SK-N-SH treated with all-trans-retinoic acid at 6 μM for 48 hours (cell line): ENCODE measurements at regions not wholly inside any gene's neighbourhood (a gene's known extent, or its start where the extent isn't known, plus 50 kb on each side); places are given as distances from the start of the nearest gene placed in this dataset.
A peak's percentile ranks its signal among the peaks of the same experiment; 100 is the strongest.

Source experiments
- ATAC-seq: fragments of 200-7000 bp; cut with Tn5 transposase; 3 replicates; pipeline ENCODE4 v1.9.1; 2020; ENCODE audit warnings: mild to moderate bottlenecking, moderate library complexity
- ARNTL ChIP-seq: fragments of 450-650 bp; formaldehyde crosslinking; IDR thresholded peaks from 2 replicates; pipeline ENCODE4 v1.5.0; 2020; ENCODE audit warnings: low read depth, mild to moderate bottlenecking, moderate library complexity, borderline replicate concordance
- BACH2 ChIP-seq: fragments of 250-450 bp; sonication (Bioruptor Pico); IDR thresholded peaks from 2 replicates; pipeline ENCODE4 v1.9.0; 2021; ENCODE audit warnings: mild to moderate bottlenecking, borderline replicate concordance
- CREB5 ChIP-seq: fragments of 250-450 bp; sonication (Bioruptor Pico); IDR thresholded peaks from 2 replicates; pipeline ENCODE4 v1.5.1; 2020; ENCODE audit warnings: low read depth, mild to moderate bottlenecking, moderate library complexity
- CSDC2 ChIP-seq: fragments of 250-450 bp; sonication (Bioruptor Pico); IDR thresholded peaks from 2 replicates; pipeline ENCODE4 v1.5.0; 2020; ENCODE audit warnings: mild to moderate bottlenecking, moderate library complexity
- CSRNP3 ChIP-seq: fragments of 250-450 bp; sonication (Bioruptor Pico); IDR thresholded peaks from 2 replicates; pipeline ENCODE4 v1.5.1; 2021; ENCODE audit warnings: mild to moderate bottlenecking, moderate library complexity
- ESRRG ChIP-seq: fragments of 250-450 bp; sonication (Bioruptor Pico); IDR thresholded peaks from 2 replicates; pipeline ENCODE4 v1.6.1; 2021; ENCODE audit warnings: mild to moderate bottlenecking
- GLIS3 ChIP-seq: fragments of 250-450 bp; sonication (Bioruptor Pico); IDR thresholded peaks from 2 replicates; pipeline ENCODE4 v1.5.0; 2020; ENCODE audit warnings: mild to moderate bottlenecking, moderate library complexity
- ISL1 ChIP-seq: fragments of 250-450 bp; sonication (Bioruptor Pico); IDR thresholded peaks from 2 replicates; pipeline ENCODE4 v2.1.2; 2022; ENCODE audit warnings: mild to moderate bottlenecking, moderate library complexity
- OSR1 ChIP-seq: fragments of 250-450 bp; sonication (Bioruptor Pico); IDR thresholded peaks from 2 replicates; pipeline ENCODE4 v1.8.0; 2022; ENCODE audit warnings: moderate library complexity, mild to moderate bottlenecking, inconsistent platforms
- PATZ1 ChIP-seq: fragments of 250-450 bp; sonication (Bioruptor Pico); IDR thresholded peaks from 2 replicates; pipeline ENCODE4 v1.8.0; 2020; ENCODE audit warnings: mild to moderate bottlenecking, moderate library complexity, borderline replicate concordance
- POU6F1 ChIP-seq: fragments of 250-450 bp; sonication (Bioruptor Pico); IDR thresholded peaks from 2 replicates; pipeline ENCODE4 v1.8.0; 2021; ENCODE audit warnings: low read depth, mild to moderate bottlenecking, moderate library complexity, borderline replicate concordance
- SNAI2 ChIP-seq: fragments of 250-450 bp; sonication (Bioruptor Pico); IDR thresholded peaks from 2 replicates; pipeline ENCODE4 v1.5.0; 2020; ENCODE audit warnings: mild to moderate bottlenecking, moderate library complexity
- TCF4 ChIP-seq: fragments of 250-450 bp; sonication (Bioruptor Pico); IDR thresholded peaks from 2 replicates; pipeline ENCODE4 v1.8.0; 2021; ENCODE audit warnings: mild to moderate bottlenecking, moderate library complexity, borderline replicate concordance
- TOX ChIP-seq: fragments of 250-450 bp; sonication (Bioruptor Pico); IDR thresholded peaks from 2 replicates; pipeline ENCODE4 v1.8.0; 2021; ENCODE audit warnings: mild to moderate bottlenecking, moderate library complexity, borderline replicate concordance
- TSHZ2 ChIP-seq: fragments of 250-450 bp; sonication (Bioruptor Pico); IDR thresholded peaks from 2 replicates; pipeline ENCODE4 v1.5.0; 2020; ENCODE audit warnings: mild to moderate bottlenecking, moderate library complexity
- ZC3H10 ChIP-seq: fragments of 250-450 bp; sonication (Bioruptor Pico); IDR thresholded peaks from 2 replicates; pipeline ENCODE4 v1.5.1; 2021; ENCODE audit warnings: mild to moderate bottlenecking, moderate library complexity
- ZFP3 ChIP-seq: fragments of 250-450 bp; sonication (Bioruptor Pico); IDR thresholded peaks from 2 replicates; pipeline ENCODE4 v1.5.0; 2020; ENCODE audit warnings: mild to moderate bottlenecking, moderate library complexity
- ZFP30 ChIP-seq: fragments of 450-650 bp; formaldehyde crosslinking; IDR thresholded peaks from 2 replicates; pipeline ENCODE4 v1.5.0; 2022; ENCODE audit warnings: mild to moderate bottlenecking, moderate library complexity
- ZNF565 ChIP-seq: fragments of 450-650 bp; formaldehyde crosslinking; conservative IDR thresholded peaks from 2 replicates; pipeline ENCODE4 v1.5.0; 2020; ENCODE audit warnings: low read depth, mild to moderate bottlenecking, moderate library complexity
- ZNF70 ChIP-seq: fragments of 450-650 bp; formaldehyde crosslinking; IDR thresholded peaks from 2 replicates; pipeline ENCODE4 v1.5.0; 2020; ENCODE audit warnings: mild to moderate bottlenecking, moderate library complexity
- ZNF8 ChIP-seq: fragments of 450-650 bp; formaldehyde crosslinking; IDR thresholded peaks from 2 replicates; pipeline ENCODE4 v1.5.0; 2020; ENCODE audit warnings: mild to moderate bottlenecking, moderate library complexity

- TF ChIP-seq BACH2 (CRISPR knock-in tag): no peak
- no peak for TF ChIP-seq TSHZ2 (CRISPR knock-in tag)
- no peak for TF ChIP-seq CSRNP3 (CRISPR knock-in tag)
- no peak for TF ChIP-seq ZNF565 (CRISPR knock-in tag)
- no peak for TF ChIP-seq ZC3H10 (CRISPR knock-in tag)
- no peak for TF ChIP-seq GLIS3
- no peak for TF ChIP-seq CREB5 (CRISPR knock-in tag)
- TF ChIP-seq ZNF70 (CRISPR knock-in tag): no peak
- no peak for TF ChIP-seq CSDC2
- no peak for TF ChIP-seq POU6F1 (CRISPR knock-in tag)
- TF ChIP-seq OSR1 (CRISPR knock-in tag): no peak
- TF ChIP-seq TCF4 (CRISPR knock-in tag): no peak
- TF ChIP-seq ISL1: no peak
- TF ChIP-seq ZNF8 (CRISPR knock-in tag): no peak
- TF ChIP-seq ZFP30 (CRISPR knock-in tag): no peak
- TF ChIP-seq, all 23 proteins: peak for 0
- ATAC-seq: no peak
These were observed 139.9 kb downstream of the MEX3B start for GRCh38 chr15:81905889-81906288.

- ATAC-seq: no peak
- TF ChIP-seq TCF4 (CRISPR knock-in tag): peak; percentile 41; the same call in 1 of the 2 replicates
- TF ChIP-seq ZFP3: no peak
- TF ChIP-seq ESRRG: no peak
These were observed 144.5 kb downstream of the MEX3B start for GRCh38 chr15:81901319-81901718.

GRCh38 chr15:81899730-81900129 is 146.1 kb downstream of the MEX3B start:
- peak; percentile 51 for TF ChIP-seq TCF4 (CRISPR knock-in tag)
- TF ChIP-seq ZFP30 (CRISPR knock-in tag): no peak
- ATAC-seq: no peak

GRCh38 chr15:81899024-81899423 is 146.8 kb downstream of the MEX3B start:
- no peak for TF ChIP-seq ARNTL (CRISPR knock-in tag)
- no peak for TF ChIP-seq ZNF565 (CRISPR knock-in tag)
- no peak for TF ChIP-seq OSR1 (CRISPR knock-in tag)
- TF ChIP-seq TCF4 (CRISPR knock-in tag): no peak
- TF ChIP-seq ZFP30 (CRISPR knock-in tag): no peak
- TF ChIP-seq PATZ1: no peak
- no peak for TF ChIP-seq POU6F1 (CRISPR knock-in tag)
- TF ChIP-seq GLIS3: no peak
- TF ChIP-seq ZNF8 (CRISPR knock-in tag): no peak
- TF ChIP-seq CREB5 (CRISPR knock-in tag): no peak
- no peak for TF ChIP-seq BACH2 (CRISPR knock-in tag)
- no peak for TF ChIP-seq ESRRG
- no peak for TF ChIP-seq SNAI2
- no peak for TF ChIP-seq ZFP3
- TF ChIP-seq TOX (CRISPR knock-in tag): no peak
- ATAC-seq: no peak
